AG09319 (cell line): ENCODE measurements at regions not wholly inside any gene's neighbourhood (a gene's known extent, or its start where the extent isn't known, plus 50 kb on each side); places are given as distances from the start of the nearest gene placed in this dataset.

ENCODE experiments used
- DNase-seq: peaks from one replicate; pipeline ENCODE4 v3.0.0-alpha.2; 2010; ENCODE audit warnings: low read depth; ENCODE audit errors: extremely low read depth
- CTCF ChIP-seq: IDR thresholded peaks from 2 replicates; pipeline ENCODE4 v1.5.1; 2011; ENCODE audit warnings: low read depth, mild to moderate bottlenecking, inconsistent platforms, low read length, moderate library complexity

GRCh38 chr10:120394446-120394845 lies 62.6 kb upstream of the PLPP4 start:
- no peak for DNase-seq
- TF ChIP-seq CTCF: no peak

GRCh38 chr10:120396228-120396627 lies 60.8 kb upstream of the PLPP4 start:
- DNase-seq: no peak
- no peak for TF ChIP-seq CTCF

- no peak for DNase-seq
- TF ChIP-seq CTCF: no peak
These were observed 58.8 kb upstream of the PLPP4 start for GRCh38 chr10:120398180-120398579.

- TF ChIP-seq CTCF: no peak
- DNase-seq: no peak
These were observed 56.4 kb upstream of the PLPP4 start for GRCh38 chr10:120400601-120401000.

GRCh38 chr10:120402147-120402766 lies 54.8 kb upstream of the PLPP4 start:
- TF ChIP-seq CTCF: no peak
- DNase-seq: no peak

- no peak for DNase-seq
- TF ChIP-seq CTCF: no peak
These were observed 53.9 kb upstream of the PLPP4 start for GRCh38 chr10:120403109-120403508.

- TF ChIP-seq CTCF: no peak
- no peak for DNase-seq
These were observed 50.7 kb upstream of the PLPP4 start for GRCh38 chr10:120406376-120406775.
